ENCODE measurements at regions not wholly inside any gene's neighbourhood (a gene's known extent, or its start where the extent isn't known, plus 50 kb on each side); places are given as distances from the start of the nearest gene placed in this dataset.

DNA sequence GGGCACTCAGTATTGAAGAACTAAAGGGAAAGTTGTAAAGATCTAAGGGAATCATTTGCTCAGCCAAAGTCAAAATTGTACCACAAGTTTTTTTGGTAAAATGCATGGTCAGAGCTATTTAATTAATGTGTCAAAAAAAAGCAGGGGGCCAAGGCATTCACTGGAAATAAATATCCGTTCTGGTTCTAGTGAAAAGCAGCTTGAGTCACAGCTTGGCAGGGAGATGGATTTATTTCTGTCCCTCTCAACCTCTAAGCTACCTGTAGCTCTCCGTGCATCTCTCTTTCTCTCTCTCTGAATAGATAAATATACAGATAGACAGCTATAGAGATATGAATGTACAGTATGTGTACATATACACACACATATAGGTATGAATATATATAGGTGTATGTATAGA is 554.4 kb upstream of the TMEM132C start:
- DNase-seq (ENCODE audit: low read depth) = no peak
- no peak overlapping the region for H3K4me3 ChIP-seq (ENCODE audit: low read depth, low read length)
- TF ChIP-seq, protein P1, sequence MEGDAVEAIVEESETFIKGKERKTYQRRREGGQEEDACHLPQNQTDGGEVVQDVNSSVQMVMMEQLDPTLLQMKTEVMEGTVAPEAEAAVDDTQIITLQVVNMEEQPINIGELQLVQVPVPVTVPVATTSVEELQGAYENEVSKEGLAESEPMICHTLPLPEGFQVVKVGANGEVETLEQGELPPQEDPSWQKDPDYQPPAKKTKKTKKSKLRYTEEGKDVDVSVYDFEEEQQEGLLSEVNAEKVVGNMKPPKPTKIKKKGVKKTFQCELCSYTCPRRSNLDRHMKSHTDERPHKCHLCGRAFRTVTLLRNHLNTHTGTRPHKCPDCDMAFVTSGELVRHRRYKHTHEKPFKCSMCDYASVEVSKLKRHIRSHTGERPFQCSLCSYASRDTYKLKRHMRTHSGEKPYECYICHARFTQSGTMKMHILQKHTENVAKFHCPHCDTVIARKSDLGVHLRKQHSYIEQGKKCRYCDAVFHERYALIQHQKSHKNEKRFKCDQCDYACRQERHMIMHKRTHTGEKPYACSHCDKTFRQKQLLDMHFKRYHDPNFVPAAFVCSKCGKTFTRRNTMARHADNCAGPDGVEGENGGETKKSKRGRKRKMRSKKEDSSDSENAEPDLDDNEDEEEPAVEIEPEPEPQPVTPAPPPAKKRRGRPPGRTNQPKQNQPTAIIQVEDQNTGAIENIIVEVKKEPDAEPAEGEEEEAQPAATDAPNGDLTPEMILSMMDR (conservative IDR thresholded peaks at IDR 0.05; ENCODE audit: low read depth, low read length) = no peak

DNA sequence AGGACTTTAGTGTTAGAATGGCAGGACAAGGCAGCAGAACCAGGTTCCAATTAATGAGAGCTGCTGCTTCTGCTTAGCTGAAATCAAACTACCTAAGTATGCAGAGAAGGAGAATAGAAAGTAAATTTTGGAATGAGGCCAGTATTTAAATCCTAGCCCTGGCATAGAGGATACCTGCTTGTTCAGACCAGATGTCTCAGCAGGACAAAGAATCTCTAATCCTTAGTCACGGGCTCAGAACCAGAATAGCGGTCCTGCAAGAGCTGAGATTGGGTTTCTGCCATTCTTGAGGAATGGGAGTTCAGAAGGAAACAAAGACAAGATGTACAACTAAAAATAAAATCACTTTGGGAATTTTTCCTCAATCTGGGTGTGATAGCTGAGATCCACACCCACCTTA is 550.8 kb upstream of the TMEM132C start:
- no peak overlapping the region for H3K4me3 ChIP-seq (ENCODE audit: low read depth, low read length)
- no peak for DNase-seq (ENCODE audit: low read depth)
- TF ChIP-seq, protein P1 (conservative IDR thresholded peaks at IDR 0.05; ENCODE audit: low read depth, low read length) = no peak

DNA sequence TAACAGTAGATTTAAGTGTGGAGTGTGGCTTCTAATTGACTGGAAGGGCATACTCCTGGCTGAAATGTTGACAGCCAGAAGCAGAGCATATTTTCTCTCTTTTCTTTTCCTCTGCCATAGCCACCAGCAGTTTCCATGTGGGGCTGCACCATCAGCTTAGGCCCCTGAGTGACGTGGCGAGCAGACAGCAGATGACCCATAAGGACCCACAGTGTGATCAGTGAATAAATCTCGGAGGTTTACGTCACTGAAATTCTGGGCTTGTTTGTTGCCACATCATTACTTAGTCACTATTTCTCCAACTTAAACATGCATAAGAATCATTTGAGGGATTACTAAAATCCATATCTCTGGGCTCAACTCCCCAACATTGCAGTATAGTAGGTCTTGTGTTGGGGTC is 549.7 kb upstream of the TMEM132C start:
- DNase-seq (ENCODE audit: low read depth) = no peak
- TF ChIP-seq, protein P1 (conservative IDR thresholded peaks at IDR 0.05; ENCODE audit: low read depth, low read length) = no peak
- H3K4me3 ChIP-seq (ENCODE audit: low read depth, low read length) = no peak overlapping the region

DNA sequence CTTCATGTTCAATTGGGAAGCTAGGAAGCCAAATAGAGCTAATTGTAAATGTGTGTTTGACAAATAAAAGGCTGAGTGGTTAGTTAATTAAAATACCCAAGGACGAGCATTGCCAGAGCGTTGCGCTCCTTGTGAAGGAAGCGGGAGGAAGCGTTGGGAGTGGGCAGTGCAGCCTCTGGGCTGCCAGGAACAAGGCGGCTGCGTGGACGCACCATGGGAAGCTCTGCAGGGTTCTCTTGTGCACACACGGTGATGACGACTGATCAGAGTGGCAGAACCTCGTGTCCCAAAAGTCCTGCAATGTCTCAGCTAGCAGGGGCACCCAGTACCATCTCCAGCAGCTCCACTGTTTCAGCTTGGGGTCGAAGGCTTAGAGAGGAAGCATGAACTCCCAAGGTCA is 546.6 kb upstream of the TMEM132C start:
- TF ChIP-seq, protein P1 (conservative IDR thresholded peaks at IDR 0.05; ENCODE audit: low read depth, low read length) = no peak
- DNase-seq (ENCODE audit: low read depth) = no peak
- no peak overlapping the region for H3K4me3 ChIP-seq (ENCODE audit: low read depth, low read length)

DNA sequence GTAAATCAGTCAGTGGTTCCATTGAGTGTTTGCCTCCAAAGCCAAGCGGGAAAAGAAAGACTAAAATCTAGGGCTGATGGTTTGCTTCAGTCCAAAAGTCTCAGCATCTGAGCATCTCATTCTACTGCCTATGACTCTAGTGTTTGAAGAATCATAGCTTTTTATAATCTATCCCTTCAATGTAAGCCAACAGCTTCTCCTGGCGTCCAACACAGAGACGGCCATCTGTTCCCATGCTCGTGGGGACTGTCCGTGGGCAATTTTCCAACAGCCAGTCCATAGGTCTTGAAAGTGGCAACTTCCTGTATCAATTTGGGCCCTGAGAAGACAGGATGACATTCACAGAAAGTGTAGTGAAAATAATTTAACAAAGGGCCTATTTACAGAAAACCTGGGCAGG is 544.4 kb upstream of the TMEM132C start:
- TF ChIP-seq, protein P1 (conservative IDR thresholded peaks at IDR 0.05; ENCODE audit: low read depth, low read length) = no peak
- H3K4me3 ChIP-seq (ENCODE audit: low read depth, low read length) = no peak overlapping the region
- no peak for DNase-seq (ENCODE audit: low read depth)

DNA sequence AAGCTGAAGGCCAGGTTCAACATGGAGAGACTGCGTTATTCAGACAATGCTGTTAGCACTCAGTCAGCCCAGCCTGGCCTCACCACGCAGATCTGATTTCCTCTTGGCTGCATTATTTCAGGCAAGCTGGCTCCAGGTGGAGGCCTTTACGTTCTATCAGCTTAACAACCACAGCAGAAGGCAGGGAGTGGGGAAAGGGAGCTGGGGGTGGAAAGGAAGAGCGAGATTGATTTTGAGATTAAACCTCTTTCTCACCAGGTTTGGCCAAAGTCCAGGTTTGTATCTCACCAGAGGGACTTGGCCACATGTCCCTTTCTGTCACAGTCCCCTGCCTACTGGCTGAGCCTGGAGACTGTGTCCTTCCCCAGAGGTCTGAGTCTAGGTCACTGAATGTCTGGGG is 543.7 kb upstream of the TMEM132C start:
- TF ChIP-seq, protein P1 (conservative IDR thresholded peaks at IDR 0.05; ENCODE audit: low read depth, low read length) = no peak
- H3K4me3 ChIP-seq (ENCODE audit: low read depth, low read length) = no peak overlapping the region
- DNase-seq (ENCODE audit: low read depth) = no peak

DNA sequence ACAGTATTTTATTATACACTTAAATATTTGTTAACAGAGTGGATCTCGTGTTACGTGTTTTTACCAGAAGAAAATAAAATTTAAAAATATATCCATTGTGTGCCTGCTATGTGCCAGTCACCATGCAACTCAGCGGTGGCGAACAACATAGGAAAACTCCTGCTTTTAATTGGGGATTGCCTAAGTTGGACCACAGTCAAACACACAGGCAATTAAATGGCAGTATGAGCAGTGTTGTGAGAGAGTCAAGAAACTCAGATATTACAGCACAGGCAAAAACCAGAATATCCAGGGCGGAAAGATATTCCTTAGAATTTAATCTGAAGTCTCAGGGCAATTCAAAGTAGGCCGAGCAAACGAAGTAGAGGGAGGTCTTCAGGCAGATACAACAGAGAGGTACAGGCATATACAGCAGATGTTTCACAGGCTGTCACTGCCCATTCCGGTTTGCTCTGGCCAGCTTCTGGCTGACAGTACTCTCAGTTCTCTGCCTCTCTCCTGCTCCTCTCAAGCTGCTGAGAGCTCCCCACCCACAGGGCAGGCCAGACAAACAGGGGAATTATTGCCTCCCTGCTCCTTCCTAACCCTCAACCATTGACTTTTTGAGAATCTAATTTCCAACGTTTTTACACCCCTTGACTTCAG is 540.2 kb upstream of the TMEM132C start:
- H3K4me3 ChIP-seq (ENCODE audit: low read depth, low read length) = no peak overlapping the region
- TF ChIP-seq, protein P1 (conservative IDR thresholded peaks at IDR 0.05; ENCODE audit: low read depth, low read length) = no peak
- no peak for DNase-seq (ENCODE audit: low read depth)
